K562 (cell line): ENCODE measurements at regions not wholly inside any gene's neighbourhood (a gene's known extent, or its start where the extent isn't known, plus 50 kb on each side); places are given as distances from the start of the nearest gene placed in this dataset. TPM values are rescaled to one million over a fixed set of nuclear protein-coding genes. Genes with fewer than 3 reads are reported as not detected.

Source experiments
- E4F1 ChIP-seq: fragments of 250-450 bp; sonication (Bioruptor Pico); IDR thresholded peaks from 2 replicates; pipeline ENCODE4 v1.5.0; 2021; ENCODE audit warnings: mild to moderate bottlenecking, borderline replicate concordance
- microRNA-seq: library from miRNA; unstranded; fragments of <30 nt; microRNA quantifications from one replicate; pipeline ENCODE4, GENCODE V29; 2018; ENCODE audit warnings: borderline microRNAs expressed
- small RNA-seq: library from RNA; depleted of rRNA; stranded (forward); fragments of <200 nt; gene quantifications from one replicate; pipeline ENCODE3, GENCODE V24; 2014

- no peak for TF ChIP-seq E4F1 (CRISPR knock-in tag)
These were observed 166.9 kb downstream of the ANAPC1 start (continued) for GRCh38 chr2:111716905-111717775.

Small RNA genes in the stretch of these regions (microRNA-seq; reads per million reads assigned to microRNA genes)
- gene MIR4435-2: not detected

Small RNA genes in the stretch of these regions (small RNA-seq; reads per million reads assigned to genes)
- gene MIR4435-2: not detected
